Keratinocyte (primary cell): ENCODE measurements at regions not wholly inside any gene's neighbourhood (a gene's known extent, or its start where the extent isn't known, plus 50 kb on each side); places are given as distances from the start of the nearest gene placed in this dataset.

Experiments
- DNase-seq: peaks from one replicate; pipeline ENCODE4 v3.0.0-alpha.2; 2011; ENCODE audit warnings: low read depth, missing footprints, low spot score
- FAIRE-seq: peaks from 2 replicates; lab custom pipeline; 2011; peaks lifted over from hg19 to GRCh38; lab: Jason Lieb, UNC
- H2AFZ ChIP-seq: 2 replicates; pipeline ENCODE4 v1.6.0; 2012; ENCODE audit warnings: low read length, control low read depth, inconsistent platforms; ENCODE audit not compliant: control insufficient read depth
- H3K27ac ChIP-seq: 2 replicates; pipeline ENCODE4 v1.5.1; 2011; ENCODE audit warnings: low read length; ENCODE audit not compliant: control insufficient read depth, insufficient read depth
- H3K27me3 ChIP-seq: 3 replicates; pipeline ENCODE4 v1.6.0; 2011; ENCODE audit warnings: low read length; ENCODE audit not compliant: control insufficient read depth, insufficient read depth; ENCODE audit errors: extremely low read depth
- H3K36me3 ChIP-seq, 2 experiments: 2 replicates in 1 of 2; 3 replicates in 1 of 2; pipeline ENCODE4 v1.5.1; 2011; ENCODE audit warnings: low read length in 2 of 2, mild to moderate bottlenecking in 1 of 2; ENCODE audit not compliant: control insufficient read depth in 2 of 2, insufficient read depth in 2 of 2; ENCODE audit errors: extremely low read depth in 1 of 2
- H3K4me1 ChIP-seq: 3 replicates; pipeline ENCODE4 v1.5.1; 2011; ENCODE audit warnings: low read length; ENCODE audit not compliant: control insufficient read depth, insufficient read depth; ENCODE audit errors: extremely low read depth
- H3K4me2 ChIP-seq: 3 replicates; pipeline ENCODE4 v1.6.0; 2011; ENCODE audit warnings: low read depth, low read length; ENCODE audit not compliant: control insufficient read depth, insufficient read depth; ENCODE audit errors: extremely low read depth
- H3K4me3 ChIP-seq, 3 experiments: fragments of 200-600 bp in 1 of 3; sonication (generic) in 1 of 3; 2 replicates in 2 of 3; 3 replicates in 1 of 3; pipeline ENCODE4 v1.5.1; 2011 to 2016; ENCODE audit warnings: low read length in 3 of 3, mild to moderate bottlenecking in 3 of 3, control low read depth in 2 of 3, inconsistent platforms in 1 of 3, low read depth in 1 of 3, mixed read lengths in 1 of 3, mixed run types in 1 of 3, moderate library complexity in 1 of 3; ENCODE audit not compliant: control insufficient read depth in 2 of 3, insufficient read depth in 2 of 3; ENCODE audit errors: extremely low read depth in 1 of 3
- H3K79me2 ChIP-seq: 2 replicates; pipeline ENCODE4 v1.6.0; 2012; ENCODE audit warnings: low read length; ENCODE audit not compliant: control insufficient read depth, insufficient read depth
- H3K9ac ChIP-seq: 3 replicates; pipeline ENCODE4 v1.6.0; 2011; ENCODE audit warnings: low read length; ENCODE audit not compliant: control insufficient read depth, insufficient read depth; ENCODE audit errors: extremely low read depth
- H3K9me1 ChIP-seq: 3 replicates; pipeline ENCODE4 v1.6.0; 2011; ENCODE audit warnings: low read length; ENCODE audit not compliant: control insufficient read depth, insufficient read depth; ENCODE audit errors: extremely low read depth
- H3K9me3 ChIP-seq: 2 replicates; pipeline ENCODE4 v1.5.1; 2012; ENCODE audit warnings: low read depth, low read length; ENCODE audit not compliant: control insufficient read depth
- H4K20me1 ChIP-seq: 3 replicates; pipeline ENCODE4 v1.6.0; 2011; ENCODE audit warnings: low read length; ENCODE audit not compliant: control insufficient read depth, insufficient read depth; ENCODE audit errors: extremely low read depth
- EZH2 ChIP-seq: IDR thresholded peaks from one replicate; pipeline ENCODE4 v1.6.1; 2012; ENCODE audit warnings: inconsistent platforms, mild to moderate bottlenecking, low read length, moderate library complexity
- dilution Hi-C: fragments of 300-500 bp; cut with MboI; formaldehyde crosslinking; loops from one replicate; pipeline ENCODE4 v1.7.0; 2020; ENCODE audit warnings: low sequenced_read_pairs; ENCODE audit not compliant: extremely low pct_ligation_motif_present
- TF ChIP-seq, protein P1 (sequence below), 3 experiments: IDR thresholded peaks in 1 of 3; conservative IDR thresholded peaks in 1 of 3; optimal IDR thresholded peaks in 1 of 3; 2 replicates in 2 of 3; 3 replicates in 1 of 3; pipeline versions ENCODE3 to v1.5.1; 2011; ENCODE audit warnings: low read length in 3 of 3, mild to moderate bottlenecking in 3 of 3, moderate library complexity in 2 of 3, control low read depth in 1 of 3, inconsistent platforms in 1 of 3; ENCODE audit not compliant: insufficient read depth in 2 of 3; ENCODE audit errors: extremely low read depth in 1 of 3

DNA sequence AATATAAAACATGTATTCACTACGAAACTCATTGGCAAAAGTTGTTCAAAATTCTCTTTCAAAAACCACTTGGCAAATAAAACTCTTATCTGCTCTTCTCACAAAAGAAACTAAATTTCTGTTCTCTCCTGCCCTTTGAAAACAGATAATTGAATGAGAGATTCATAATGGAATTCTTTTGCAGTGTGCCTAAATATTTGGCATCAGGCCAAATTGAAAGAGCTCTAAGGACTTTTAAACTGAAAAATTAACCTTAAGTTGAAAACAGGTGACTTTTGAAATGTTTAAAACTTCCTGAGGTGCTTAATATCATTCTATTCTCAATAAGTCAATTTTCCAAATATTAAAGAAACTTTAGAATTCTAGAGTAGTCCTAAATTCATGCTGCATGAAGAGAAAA, 136.4 kb downstream of the FSCB start:
- Histone ChIP-seq H4K20me1 (no peaks in the 10 kb centered on the region), H3K9me3 (no peaks in the 10 kb centered on the region), H3K9ac (no peak overlapping the region), H3K4me3 (no peak overlapping the region), H3K9me1 (no peaks in the 10 kb centered on the region), H3K27ac (no peak overlapping the region), H3K79me2 (no peaks in the 10 kb centered on the region), H3K4me1 (peaks cover 8% of the 10 kb centered on the region), H3K27me3 (no peaks in the 10 kb centered on the region), H3K36me3 (no peaks in the 10 kb centered on the region), H3K4me2 (no peak overlapping the region), H2AFZ (no peak overlapping the region)
- dilution Hi-C loops: no loop called here
- no peak for TF ChIP-seq EZH2
- TF ChIP-seq, protein P1, sequence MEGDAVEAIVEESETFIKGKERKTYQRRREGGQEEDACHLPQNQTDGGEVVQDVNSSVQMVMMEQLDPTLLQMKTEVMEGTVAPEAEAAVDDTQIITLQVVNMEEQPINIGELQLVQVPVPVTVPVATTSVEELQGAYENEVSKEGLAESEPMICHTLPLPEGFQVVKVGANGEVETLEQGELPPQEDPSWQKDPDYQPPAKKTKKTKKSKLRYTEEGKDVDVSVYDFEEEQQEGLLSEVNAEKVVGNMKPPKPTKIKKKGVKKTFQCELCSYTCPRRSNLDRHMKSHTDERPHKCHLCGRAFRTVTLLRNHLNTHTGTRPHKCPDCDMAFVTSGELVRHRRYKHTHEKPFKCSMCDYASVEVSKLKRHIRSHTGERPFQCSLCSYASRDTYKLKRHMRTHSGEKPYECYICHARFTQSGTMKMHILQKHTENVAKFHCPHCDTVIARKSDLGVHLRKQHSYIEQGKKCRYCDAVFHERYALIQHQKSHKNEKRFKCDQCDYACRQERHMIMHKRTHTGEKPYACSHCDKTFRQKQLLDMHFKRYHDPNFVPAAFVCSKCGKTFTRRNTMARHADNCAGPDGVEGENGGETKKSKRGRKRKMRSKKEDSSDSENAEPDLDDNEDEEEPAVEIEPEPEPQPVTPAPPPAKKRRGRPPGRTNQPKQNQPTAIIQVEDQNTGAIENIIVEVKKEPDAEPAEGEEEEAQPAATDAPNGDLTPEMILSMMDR (optimal IDR thresholded peaks at IDR 0.05 in 1 of 3, IDR thresholded peaks at IDR 0.05 in 1 of 3, conservative IDR thresholded peaks at IDR 0.05 in 1 of 3; ENCODE audit: extremely low read depth in 1 of 3, insufficient read depth in 2 of 3, low read length in 3 of 3): no peak
- DNase-seq (no peak), FAIRE-seq (no peak)

DNA sequence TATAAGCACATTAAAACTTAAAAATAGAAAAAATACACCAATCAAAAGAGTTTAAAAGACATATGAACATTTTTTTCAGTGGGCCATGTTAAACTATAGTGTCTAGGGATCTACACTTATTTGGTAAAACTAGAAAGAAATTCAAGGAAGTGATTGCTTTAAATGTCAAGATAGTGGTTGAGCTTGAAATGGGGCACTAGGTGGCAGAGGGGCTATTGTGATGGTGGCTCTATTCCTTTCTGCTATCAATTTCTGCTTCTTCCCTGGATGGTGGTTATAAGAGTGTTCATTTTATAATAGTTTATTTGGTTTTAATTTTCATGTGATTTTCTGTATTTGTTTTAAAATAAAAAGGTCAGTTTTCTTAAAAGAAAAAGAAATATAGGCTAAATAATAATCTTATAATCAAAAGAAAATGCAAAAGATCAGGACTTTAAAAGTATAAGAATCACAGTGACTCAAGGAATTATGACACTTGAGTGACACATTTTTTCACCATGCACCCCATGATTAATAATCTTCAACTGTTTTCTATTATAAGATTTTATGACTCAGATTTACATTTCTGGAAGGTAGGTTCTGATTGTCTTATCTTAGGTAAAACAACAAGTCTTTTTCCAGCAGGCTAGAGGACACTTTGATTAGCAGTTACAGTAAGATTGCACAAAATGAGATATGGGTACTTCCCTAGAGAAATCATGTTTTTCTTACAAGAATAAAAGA, 137.5 kb downstream of the FSCB start:
- Histone ChIP-seq H3K36me3 (no peaks in the 10 kb centered on the region), H3K27me3 (no peaks in the 10 kb centered on the region), H3K4me1 (peaks cover 8% of the 10 kb centered on the region), H2AFZ (no peak overlapping the region), H3K27ac (no peak overlapping the region), H3K9ac (no peak overlapping the region), H3K9me3 (no peaks in the 10 kb centered on the region), H3K4me2 (no peak overlapping the region), H4K20me1 (no peaks in the 10 kb centered on the region), H3K4me3 (no peak overlapping the region), H3K9me1 (no peaks in the 10 kb centered on the region), H3K79me2 (no peaks in the 10 kb centered on the region)
- TF ChIP-seq, protein P1 (optimal IDR thresholded peaks at IDR 0.05 in 1 of 3, IDR thresholded peaks at IDR 0.05 in 1 of 3, conservative IDR thresholded peaks at IDR 0.05 in 1 of 3; ENCODE audit: extremely low read depth in 1 of 3, insufficient read depth in 2 of 3, low read length in 3 of 3): no peak
- no peak for TF ChIP-seq EZH2
- FAIRE-seq (no peak), DNase-seq (no peak)
- dilution Hi-C loops: no loop called here
